ENCODE measurements at regions not wholly inside any gene's neighbourhood (a gene's known extent, or its start where the extent isn't known, plus 50 kb on each side); places are given as distances from the start of the nearest gene placed in this dataset.
"Not testable (repeated sequence)": the region's sequence is repeated elsewhere in the genome, so short reads cannot be mapped to it uniquely, and the experiment has no call there.

- DNase-seq (ENCODE audit: low read depth): no peak
These were observed 142.2 kb downstream of the MZT1 start for GRCh38 chr13:72585254-72585653.

GRCh38 chr13:72571191-72571590 is 156.2 kb downstream of the MZT1 start:
- DNase-seq (ENCODE audit: low read depth): no peak

- no peak for DNase-seq (ENCODE audit: low read depth)
These were observed 157.4 kb downstream of the MZT1 start for GRCh38 chr13:72570019-72570418.

GRCh38 chr13:72567566-72567965 is 159.9 kb downstream of the MZT1 start:
- DNase-seq (ENCODE audit: low read depth): no peak

- DNase-seq (ENCODE audit: low read depth): no peak
These were observed 160.9 kb downstream of the MZT1 start for GRCh38 chr13:72566526-72566925.

- peak; percentile 0 for DNase-seq (ENCODE audit: low read depth)
These were observed 161.5 kb downstream of the MZT1 start for GRCh38 chr13:72565893-72566292.

GRCh38 chr13:72562686-72563085 is 164.7 kb downstream of the MZT1 start:
- no peak for DNase-seq (ENCODE audit: low read depth)

- DNase-seq (ENCODE audit: low read depth): no peak
These were observed 165.6 kb downstream of the MZT1 start for GRCh38 chr13:72561791-72562190.

GRCh38 chr13:72559716-72560115 is 167.7 kb downstream of the MZT1 start:
- DNase-seq (ENCODE audit: low read depth): no peak

- DNase-seq (ENCODE audit: low read depth): no peak
These were observed 170.5 kb downstream of the MZT1 start for GRCh38 chr13:72556945-72557344.

GRCh38 chr13:72555601-72556000 is 171.8 kb downstream of the MZT1 start:
- no peak for DNase-seq (ENCODE audit: low read depth)

- DNase-seq (ENCODE audit: low read depth): no peak
These were observed 174.7 kb downstream of the MZT1 start for GRCh38 chr13:72552731-72553130.

GRCh38 chr13:72545895-72546294 is 181.5 kb downstream of the MZT1 start:
- DNase-seq (ENCODE audit: low read depth): not testable (repeated sequence)

- no peak for DNase-seq (ENCODE audit: low read depth)
These were observed 182.3 kb downstream of the MZT1 start for GRCh38 chr13:72545030-72545719.

GRCh38 chr13:72544042-72544441 is 183.4 kb downstream of the MZT1 start:
- DNase-seq (ENCODE audit: low read depth): no peak

- no peak for DNase-seq (ENCODE audit: low read depth)
These were observed 185.2 kb downstream of the MZT1 start for GRCh38 chr13:72542241-72542640.

- no peak for DNase-seq (ENCODE audit: low read depth)
These were observed 185.8 kb downstream of the MZT1 start for GRCh38 chr13:72541674-72542073.

GRCh38 chr13:72540881-72541280 is 186.5 kb downstream of the MZT1 start:
- no peak for DNase-seq (ENCODE audit: low read depth)

GRCh38 chr13:72539925-72540324 is 187.5 kb downstream of the MZT1 start:
- DNase-seq (ENCODE audit: low read depth): no peak

- DNase-seq (ENCODE audit: low read depth): no peak
These were observed 189.6 kb downstream of the MZT1 start for GRCh38 chr13:72537782-72538181.

- no peak for DNase-seq (ENCODE audit: low read depth)
These were observed 190.0 kb downstream of the MZT1 start for GRCh38 chr13:72537395-72537780.

- DNase-seq (ENCODE audit: low read depth): no peak
These were observed 190.6 kb downstream of the MZT1 start for GRCh38 chr13:72536714-72537394.

- DNase-seq (ENCODE audit: low read depth): no peak
These were observed 192.3 kb downstream of the MZT1 start for GRCh38 chr13:72534951-72535640.
